Mesodermal cell (in vitro differentiated cells): ENCODE measurements at regions not wholly inside any gene's neighbourhood (a gene's known extent, or its start where the extent isn't known, plus 50 kb on each side); places are given as distances from the start of the nearest gene placed in this dataset.

Source experiments
- H3K27ac ChIP-seq: 2 replicates; pipeline ENCODE4 v1.7.0; 2013; ENCODE audit warnings: mild to moderate bottlenecking, low read depth, low read length, moderate library complexity; ENCODE audit not compliant: severe bottlenecking
- H3K36me3 ChIP-seq: 2 replicates; pipeline ENCODE4 v1.7.1; 2013; ENCODE audit warnings: mild to moderate bottlenecking, low read length, moderate library complexity; ENCODE audit not compliant: control insufficient read depth, insufficient read depth
- H3K4me1 ChIP-seq: one replicate; pipeline ENCODE4 v1.7.1; 2013; ENCODE audit warnings: mild to moderate bottlenecking, low read length; ENCODE audit not compliant: insufficient read depth, control insufficient read depth, poor library complexity, severe bottlenecking
- H3K4me3 ChIP-seq: 2 replicates; pipeline ENCODE4 v1.7.0; 2013; ENCODE audit warnings: low read length, control low read depth, mild to moderate bottlenecking; ENCODE audit not compliant: insufficient read depth, poor library complexity, severe bottlenecking; ENCODE audit errors: extremely low read depth
- H3K9me3 ChIP-seq: 2 replicates; pipeline ENCODE4 v1.7.1; 2013; ENCODE audit warnings: mild to moderate bottlenecking, low read length, moderate library complexity; ENCODE audit not compliant: control insufficient read depth
- WGBS, 2 experiments: methylation state at CpG; one replicate each; pipeline ENCODE4 v1.1.5; 2013; ENCODE audit warnings: missing lambda C conversion rate in 2 of 2; ENCODE audit not compliant: insufficient coverage in 2 of 2; 5-methylcytosine and 5-hydroxymethylcytosine counted together

GRCh38 chr5:82808960-82809359 is 268.2 kb downstream of the TMEM167A start:
- H3K9me3 ChIP-seq = no peaks in the 10 kb centered on the region
- H3K27ac ChIP-seq = no peak overlapping the region
- H3K4me1 ChIP-seq = no peaks in the 10 kb centered on the region
- no peak overlapping the region for H3K4me3 ChIP-seq
- WGBS, 2 experiments = 89% methylated on average over 2 of the region's 3 CpGs; no CpG with 5 or more reads in 1 of the 2 experiments
- H3K36me3 ChIP-seq = no peaks in the 10 kb centered on the region

- Histone ChIP-seq H3K4me1 (no peaks in the 10 kb centered on the region), H3K9me3 (no peaks in the 10 kb centered on the region), H3K36me3 (no peaks in the 10 kb centered on the region), H3K27ac (no peak overlapping the region), H3K4me3 (no peak overlapping the region)
- no CpG with 5 or more reads among the region's 2 CpGs for WGBS, 2 experiments
Measured at GRCh38 chr5:82807021-82807420, 270.2 kb downstream of the TMEM167A start.

- no peaks in the 10 kb centered on the region for H3K9me3 ChIP-seq
- H3K4me1 ChIP-seq = no peaks in the 10 kb centered on the region
- H3K27ac ChIP-seq = no peak overlapping the region
- no peak overlapping the region for H3K4me3 ChIP-seq
- 85 to 91% methylated on average over 4 of the region's 5 CpGs for WGBS, 2 experiments
- H3K36me3 ChIP-seq = no peaks in the 10 kb centered on the region
Measured at GRCh38 chr5:82806513-82806912, 270.7 kb downstream of the TMEM167A start.

- no peaks in the 10 kb centered on the region for H3K36me3 ChIP-seq
- no peaks in the 10 kb centered on the region for H3K9me3 ChIP-seq
- H3K27ac ChIP-seq = no peak overlapping the region
- H3K4me1 ChIP-seq = no peaks in the 10 kb centered on the region
- no peak overlapping the region for H3K4me3 ChIP-seq
- 88% methylated on average over 1 of the region's 3 CpGs; no CpG with 5 or more reads in 1 of the 2 experiments for whole genome bisulfite sequencing, 2 experiments
Measured at GRCh38 chr5:82804155-82804690, 273.0 kb downstream of the TMEM167A start.

GRCh38 chr5:82802954-82803353 is 274.2 kb downstream of the TMEM167A start:
- H3K4me1 ChIP-seq = no peaks in the 10 kb centered on the region
- H3K36me3 ChIP-seq = no peaks in the 10 kb centered on the region
- H3K9me3 ChIP-seq = no peaks in the 10 kb centered on the region
- 80% methylated on average over 1 of the region's 3 CpGs for WGBS, 2 experiments
- no peak overlapping the region for H3K4me3 ChIP-seq
- no peak overlapping the region for H3K27ac ChIP-seq

- no peak overlapping the region for H3K4me3 ChIP-seq
- no peaks in the 10 kb centered on the region for H3K36me3 ChIP-seq
- 86% methylated on average over 1 of the region's 1 CpG; no CpG with 5 or more reads in 1 of the 2 experiments for WGBS, 2 experiments
- H3K9me3 ChIP-seq = no peaks in the 10 kb centered on the region
- H3K27ac ChIP-seq = no peak overlapping the region
- H3K4me1 ChIP-seq = no peaks in the 10 kb centered on the region
Measured at GRCh38 chr5:82800826-82801225, 276.4 kb downstream of the TMEM167A start.

- Histone ChIP-seq H3K36me3 (no peaks in the 10 kb centered on the region), H3K4me3 (no peak overlapping the region), H3K4me1 (no peaks in the 10 kb centered on the region), H3K9me3 (no peaks in the 10 kb centered on the region), H3K27ac (no peak overlapping the region)
- 86 to 89% methylated on average over 3 of the region's 5 CpGs for WGBS, 2 experiments
Measured at GRCh38 chr5:82799361-82800077, 277.7 kb downstream of the TMEM167A start.

- 86 to 92% methylated on average over 1 to 2 of the region's 2 CpGs for WGBS, 2 experiments
Measured at GRCh38 chr5:82798676-82799075, 278.5 kb downstream of the TMEM167A start.

GRCh38 chr5:82796643-82797416 is 280.4 kb downstream of the TMEM167A start:
- 27 to 54% methylated on average over 3 to 4 of the region's 5 CpGs for WGBS, 2 experiments
- H3K4me3 ChIP-seq = no peak overlapping the region
- no peaks in the 10 kb centered on the region for H3K4me1 ChIP-seq
- H3K36me3 ChIP-seq = no peaks in the 10 kb centered on the region
- H3K27ac ChIP-seq = no peak overlapping the region
- no peaks in the 10 kb centered on the region for H3K9me3 ChIP-seq

More at GRCh38 chr5:82798676-82799075, 278.5 kb downstream of the TMEM167A start:
- Histone ChIP-seq H3K27ac (no peak overlapping the region), H3K4me3 (no peak overlapping the region), H3K36me3 (no peaks in the 10 kb centered on the region), H3K4me1 (no peaks in the 10 kb centered on the region), H3K9me3 (no peaks in the 10 kb centered on the region)

GRCh38 chr5:82794876-82795275 is 282.3 kb downstream of the TMEM167A start:
- Histone ChIP-seq H3K9me3 (no peaks in the 10 kb centered on the region), H3K4me1 (no peaks in the 10 kb centered on the region), H3K27ac (no peak overlapping the region), H3K4me3 (no peak overlapping the region), H3K36me3 (no peaks in the 10 kb centered on the region)
- 94 to 100% methylated on average over 1 of the region's 2 CpGs for WGBS, 2 experiments
